Hepatocyte (in vitro differentiated cells): ENCODE measurements at regions not wholly inside any gene's neighbourhood (a gene's known extent, or its start where the extent isn't known, plus 50 kb on each side); places are given as distances from the start of the nearest gene placed in this dataset.

Source experiments
- CTCF ChIP-seq: fragments of 200-600 bp; sonication (generic); IDR thresholded peaks from 2 replicates; pipeline ENCODE4 v1.5.1; 2016; ENCODE audit warnings: antibody characterized with exemption, mild to moderate bottlenecking; ENCODE audit not compliant: poor library complexity
- EZH2 ChIP-seq: fragments of 200-600 bp; sonication (generic); IDR thresholded peaks from 2 replicates; pipeline ENCODE4 v1.6.1; 2016; ENCODE audit warnings: antibody characterized with exemption, mild to moderate bottlenecking, borderline replicate concordance

DNA sequence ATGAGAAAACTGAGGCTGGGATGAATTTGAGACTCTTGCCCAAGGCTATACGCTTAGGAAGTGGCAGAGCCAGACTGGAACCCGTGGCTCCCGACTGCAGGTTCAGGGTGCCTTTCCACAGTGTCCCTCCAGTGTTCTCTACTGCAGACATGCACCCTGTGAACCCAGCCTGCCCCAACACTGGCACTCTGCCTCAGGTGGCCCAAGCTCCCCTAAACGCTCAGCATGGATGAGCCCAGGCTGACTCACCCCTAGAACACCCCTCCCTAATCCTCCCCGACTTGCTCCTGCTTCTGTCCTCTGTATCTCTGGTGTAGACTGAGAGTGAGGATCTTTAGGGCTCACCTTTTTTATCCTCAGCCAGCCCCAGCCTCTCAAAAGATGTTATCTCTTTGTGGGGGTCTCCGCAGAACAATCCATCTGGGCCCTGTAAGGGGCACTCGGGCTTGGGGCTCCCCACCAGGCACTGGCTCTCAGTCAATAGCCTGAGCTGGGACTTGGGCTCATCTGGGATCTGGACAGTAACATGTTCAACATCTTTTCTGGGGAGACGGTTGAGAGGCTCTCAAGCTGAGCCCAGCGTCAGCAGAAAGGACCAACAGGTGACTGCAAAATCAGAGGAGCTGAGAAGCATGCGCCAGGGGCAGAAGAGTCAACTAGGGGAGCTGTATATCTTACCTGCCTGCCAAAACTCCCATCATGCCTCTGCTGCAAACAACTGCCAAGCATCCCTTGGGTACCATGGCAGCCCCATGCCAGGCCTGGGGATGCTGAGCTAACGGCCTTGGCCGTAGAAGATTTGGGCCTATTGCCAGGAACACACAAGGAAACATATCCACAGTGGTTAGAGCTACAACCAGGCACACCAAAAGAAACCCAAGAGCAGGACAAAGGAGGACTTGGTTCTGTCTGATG is 176.2 kb downstream of the BUD13 start:
- no peak for TF ChIP-seq CTCF
- TF ChIP-seq EZH2: no peak
